ENCODE measurements at regions not wholly inside any gene's neighbourhood (a gene's known extent, or its start where the extent isn't known, plus 50 kb on each side); places are given as distances from the start of the nearest gene placed in this dataset.

DNA sequence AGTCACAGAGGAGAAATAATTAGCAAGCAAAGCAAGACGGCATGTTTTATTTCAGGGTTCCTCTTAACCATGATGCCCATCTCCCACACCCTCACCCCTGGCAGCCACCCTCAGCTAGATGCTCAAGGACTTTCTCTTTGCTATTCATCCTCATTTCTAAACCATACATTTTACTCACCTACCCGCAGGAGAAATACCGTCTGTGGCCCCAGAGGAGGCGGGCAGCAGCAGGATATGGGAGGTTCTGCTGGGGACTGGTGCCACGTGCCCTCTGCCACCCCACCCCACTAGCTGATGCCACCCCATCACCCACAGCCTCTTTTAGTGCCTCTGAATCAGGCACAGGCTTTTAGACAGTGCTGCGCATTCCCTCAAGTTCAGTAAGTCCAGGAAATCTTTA, 168.7 kb upstream of the ITGB1 start:
- DNase-seq = no peak

- no peak for DNase-seq
These were observed 167.8 kb upstream of the ITGB1 start for GRCh38 chr10:33125522-33126517.

DNA sequence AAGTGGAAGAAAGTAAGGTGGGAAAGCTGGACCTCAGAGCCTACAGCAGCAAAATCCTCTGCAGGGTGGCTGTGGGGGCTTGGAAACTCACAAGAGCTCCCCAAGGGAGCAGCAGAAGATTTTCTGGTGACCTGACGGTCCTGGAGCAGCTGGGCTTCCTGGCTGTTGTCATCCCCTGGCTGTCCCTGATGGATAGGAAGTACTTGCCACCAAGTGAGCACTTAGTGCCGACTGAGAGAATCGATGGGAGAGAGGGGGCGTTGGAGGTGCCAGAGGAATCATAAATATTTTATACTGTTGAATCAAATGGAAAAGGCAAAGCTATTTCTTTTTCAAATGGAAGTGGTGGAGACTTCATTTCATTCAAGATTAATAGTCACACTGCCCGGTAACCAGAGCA, 167.1 kb upstream of the ITGB1 start:
- DNase-seq = no peak

DNA sequence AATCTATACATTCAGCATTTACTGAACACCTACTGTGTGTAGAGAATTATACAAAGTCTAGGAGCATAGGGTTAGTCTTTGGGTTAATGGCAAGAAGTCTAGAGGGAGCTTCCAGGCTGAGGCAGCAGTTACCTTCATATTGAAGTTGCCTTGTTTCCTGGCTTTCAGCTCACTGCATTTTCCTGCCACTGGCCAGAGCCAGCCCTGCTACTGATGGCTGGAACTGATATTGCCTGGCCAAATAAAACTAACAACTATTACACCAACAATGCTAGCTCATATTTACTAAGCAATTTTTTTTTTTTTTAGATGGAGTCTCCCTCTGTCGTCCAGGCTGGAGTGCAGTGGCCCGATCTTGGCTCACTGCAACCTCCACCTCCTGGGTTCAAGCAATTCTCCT, 165.7 kb upstream of the ITGB1 start:
- no peak for DNase-seq

GRCh38 chr10:33122014-33122809, 164.2 kb upstream of the ITGB1 start:
- DNase-seq = no peak

DNA sequence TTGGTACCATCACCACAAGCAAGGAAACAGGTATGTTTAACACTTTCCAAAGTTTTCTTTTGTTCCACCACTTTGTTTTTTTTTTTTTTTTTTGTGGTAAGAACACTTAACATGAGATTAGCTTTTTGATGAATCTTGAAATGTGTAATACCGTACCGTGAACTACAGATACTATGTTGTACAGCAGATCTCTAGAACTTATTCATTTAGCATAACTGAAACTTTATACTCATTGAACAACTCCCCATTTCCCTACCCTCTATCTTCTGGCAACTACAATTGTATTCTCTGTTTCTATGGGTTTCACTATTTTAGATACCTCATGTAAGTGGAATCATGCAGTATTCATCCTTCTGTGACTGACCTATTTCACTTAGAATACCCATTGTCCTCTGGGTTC, 162.7 kb upstream of the ITGB1 start:
- no peak for DNase-seq

- no peak for DNase-seq
These were observed 162.2 kb upstream of the ITGB1 start for GRCh38 chr10:33120275-33120674.

DNA sequence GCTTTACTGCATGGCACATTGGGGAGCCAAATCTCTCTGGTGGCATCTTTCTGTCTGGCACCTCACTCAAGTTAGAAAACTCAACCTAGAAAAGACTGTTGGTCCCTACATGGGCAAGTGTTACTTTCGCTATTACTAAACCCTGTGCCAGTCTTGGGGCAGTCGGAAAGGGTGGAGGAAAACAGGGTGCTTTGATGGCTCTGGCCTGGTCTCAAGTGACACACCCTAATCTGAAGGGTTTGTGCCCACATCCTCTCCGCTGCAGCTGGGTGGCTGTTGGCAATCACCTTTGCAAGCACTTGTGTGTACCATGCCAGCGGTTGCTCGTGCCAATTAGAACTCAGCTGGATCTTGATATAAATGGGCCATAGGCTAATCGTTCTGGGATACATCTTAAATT, 159.8 kb upstream of the ITGB1 start:
- no peak for DNase-seq

GRCh38 chr10:33117230-33117629, 159.2 kb upstream of the ITGB1 start:
- DNase-seq = no peak

DNA sequence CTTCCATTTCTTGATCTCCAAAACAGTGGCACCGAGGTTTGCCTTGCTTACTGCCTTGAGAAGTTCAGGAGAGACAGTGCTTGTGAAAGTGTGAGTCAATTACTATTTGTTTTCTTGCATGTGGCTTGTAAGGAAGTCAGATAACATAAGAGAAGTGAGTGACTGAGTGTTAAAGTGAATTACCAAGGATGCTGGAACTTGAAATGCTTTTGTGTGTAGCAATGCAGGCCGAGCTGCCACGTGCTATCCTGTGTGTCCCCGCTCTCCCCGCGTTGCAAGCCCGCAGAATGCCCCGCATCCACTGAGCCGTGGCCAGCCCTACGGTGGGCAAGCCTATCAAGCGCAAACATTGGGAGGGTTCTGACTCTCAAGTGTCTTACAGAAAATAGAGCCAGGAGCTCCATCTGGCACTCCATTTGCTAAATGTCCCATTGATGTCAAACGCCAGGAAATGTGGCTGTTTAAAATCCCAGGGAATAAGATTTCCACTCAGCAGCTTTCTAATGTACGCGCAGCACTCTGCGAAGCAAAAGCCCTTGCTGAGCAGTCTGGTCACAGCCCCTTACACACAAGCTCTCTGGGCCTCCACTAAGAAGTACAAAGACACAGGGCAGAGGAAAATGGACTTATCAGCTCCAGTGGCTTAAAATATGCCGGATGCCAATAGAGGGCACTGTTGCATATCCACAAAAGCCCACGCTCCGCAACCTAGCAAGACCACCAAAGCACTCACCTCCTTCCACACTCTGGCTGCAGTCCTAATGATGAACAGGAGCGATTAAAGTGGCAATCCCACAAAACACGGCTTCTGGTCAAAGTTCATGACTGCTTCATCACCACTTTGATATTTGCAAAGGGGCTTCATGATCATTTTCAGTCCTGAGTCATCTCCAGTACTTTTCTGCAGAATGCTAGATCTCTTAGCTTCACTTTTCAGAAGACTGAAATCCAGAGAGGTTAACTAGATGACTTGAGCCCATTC, 158.0 kb upstream of the ITGB1 start:
- DNase-seq = no peak

DNA sequence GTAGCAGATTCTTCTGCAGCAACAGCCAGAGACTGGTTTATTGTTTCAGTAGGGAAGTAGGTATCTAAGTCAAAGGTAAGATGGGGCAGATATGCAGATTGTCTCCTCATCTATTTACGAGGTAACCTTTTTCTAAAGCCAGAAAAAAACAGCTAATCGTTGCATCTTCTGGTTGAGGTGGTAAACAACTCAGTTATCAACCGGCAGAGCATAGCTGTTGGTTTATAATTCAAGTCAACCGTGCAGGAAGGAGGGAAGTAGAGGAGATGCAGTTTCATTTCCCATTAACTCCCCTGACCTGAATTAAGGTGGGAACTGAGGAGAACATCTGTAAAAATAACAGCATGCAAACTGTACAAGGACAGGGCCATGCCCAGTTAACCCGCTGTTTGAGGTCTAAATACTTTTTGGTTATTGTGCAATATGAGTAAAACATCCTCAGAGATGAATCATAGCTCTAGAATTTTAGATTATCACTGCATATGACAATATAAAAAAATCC, 156.5 kb upstream of the ITGB1 start:
- DNase-seq = no peak

DNA sequence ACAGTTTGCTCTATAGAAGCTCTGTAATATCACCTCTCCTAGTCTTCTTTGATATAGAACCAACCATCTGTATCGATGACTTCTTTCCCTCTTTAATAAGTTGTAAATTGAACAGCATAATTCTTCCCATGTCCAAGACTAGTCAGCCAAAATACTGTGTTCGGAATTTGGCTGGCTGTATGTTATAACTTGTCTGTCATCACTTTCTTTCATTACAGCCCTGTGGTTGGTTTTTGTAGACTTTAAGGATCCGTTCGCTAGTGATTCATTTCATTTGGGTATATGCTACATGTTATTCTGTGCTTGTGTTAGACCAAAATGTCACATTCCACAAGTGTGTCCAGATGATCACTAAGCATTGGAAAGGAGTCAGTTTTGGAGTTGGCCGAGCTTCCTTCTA, 155.4 kb upstream of the ITGB1 start:
- no peak for DNase-seq

DNA sequence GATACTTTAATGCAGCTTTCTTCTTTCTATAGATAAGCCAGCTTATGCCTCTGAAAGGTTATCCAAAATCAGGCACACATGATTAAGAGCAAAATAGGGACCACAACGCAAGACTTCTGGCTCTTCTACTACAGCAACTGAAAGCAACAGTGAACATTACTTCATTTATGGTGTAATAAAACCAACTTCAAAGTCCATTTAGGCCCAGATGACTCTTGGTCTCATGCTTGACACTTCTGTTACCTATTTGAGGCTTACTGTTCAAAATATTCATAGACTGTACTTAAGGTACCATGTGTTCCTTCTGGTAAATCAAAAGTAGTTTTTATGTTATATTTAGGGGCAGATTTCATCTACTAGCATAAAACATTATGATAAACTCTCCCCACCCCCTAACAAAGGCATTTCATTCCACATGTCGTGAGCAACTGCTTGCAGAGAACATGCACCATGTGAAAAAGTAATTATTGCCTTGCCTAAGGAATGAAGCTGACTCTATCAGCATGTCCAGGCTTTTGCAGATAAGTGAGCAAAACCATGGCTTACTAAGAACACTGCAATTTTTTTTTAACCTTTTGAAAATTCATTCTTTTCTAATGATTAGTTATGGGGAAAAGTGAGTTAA, 154.9 kb upstream of the ITGB1 start:
- DNase-seq = no peak

DNA sequence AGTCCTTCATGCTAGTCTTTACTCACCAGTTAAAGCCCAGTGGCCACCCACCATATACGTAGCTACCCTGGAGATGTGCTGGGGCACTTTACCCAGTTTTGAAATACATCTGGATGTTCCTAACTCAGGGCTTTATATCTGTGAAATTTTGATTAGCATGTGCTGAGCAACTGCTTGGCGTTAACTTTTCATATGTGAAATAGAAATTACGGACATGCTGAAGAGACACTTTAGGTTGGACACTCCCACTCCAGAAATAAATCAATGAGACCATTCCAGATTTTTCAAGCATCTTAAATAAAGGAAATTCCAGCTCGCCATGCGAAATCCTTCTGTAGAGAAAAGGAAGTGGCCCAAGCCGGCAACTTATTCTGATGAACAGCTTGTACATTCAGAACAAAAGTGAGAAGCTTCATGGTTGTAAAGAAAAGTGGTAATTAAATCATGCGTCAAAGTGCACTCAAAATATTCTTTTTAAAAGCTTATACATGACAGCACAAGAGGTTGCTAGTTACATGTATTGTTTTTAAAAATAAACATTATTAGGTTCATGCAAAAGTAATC, 153.5 kb upstream of the ITGB1 start:
- DNase-seq = no peak

DNA sequence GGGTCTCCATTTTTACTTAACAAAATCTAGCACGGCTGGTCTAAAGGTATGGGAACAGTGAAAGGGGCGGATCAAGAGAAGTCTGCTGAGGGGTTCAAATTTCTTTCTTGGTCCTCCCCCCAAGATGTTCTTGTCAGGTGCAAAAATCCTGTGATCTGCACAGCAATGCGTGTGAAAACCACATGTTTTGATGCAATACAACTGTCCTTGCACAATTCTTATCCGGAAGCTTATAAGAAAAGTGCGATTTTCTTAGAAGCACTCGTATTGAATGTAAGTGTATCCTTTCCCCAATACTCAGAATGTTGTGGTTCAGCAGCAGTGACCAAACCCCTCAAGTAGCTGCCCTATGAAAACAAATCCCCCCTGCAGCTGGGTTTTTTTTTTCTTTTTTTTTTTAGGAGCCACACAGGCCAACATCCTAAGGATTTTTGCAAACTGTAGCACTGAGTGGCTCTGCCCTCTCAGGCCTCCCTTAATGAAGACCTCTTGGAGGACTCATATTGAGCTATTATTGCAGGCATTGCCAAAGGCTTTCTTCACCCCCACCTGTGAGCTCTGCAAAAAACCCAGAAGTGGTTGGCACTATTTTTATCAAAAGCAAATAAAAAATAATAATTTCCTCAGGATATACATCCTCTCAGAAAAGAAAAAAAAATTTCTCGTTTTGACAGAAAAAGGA, 151.9 kb upstream of the ITGB1 start:
- DNase-seq = no peak

DNA sequence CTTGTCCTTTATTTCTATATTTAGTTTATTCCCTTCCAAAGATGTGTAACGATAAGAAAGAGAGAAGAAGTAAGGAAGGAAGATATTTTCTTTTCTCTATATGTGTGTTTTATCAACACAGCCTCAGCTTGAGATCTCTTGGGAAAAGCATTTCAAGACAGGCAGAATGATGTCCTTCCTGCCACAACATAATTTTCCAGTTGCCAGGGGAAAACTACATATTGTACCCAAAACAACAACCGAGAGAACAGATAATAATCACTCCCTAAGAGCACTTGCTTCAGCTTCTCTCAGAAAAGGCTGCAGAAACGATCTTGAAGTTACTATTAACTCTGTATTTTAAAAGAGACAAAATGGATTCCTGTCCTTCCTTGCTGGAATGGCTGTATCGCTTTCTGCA, 151.4 kb upstream of the ITGB1 start:
- no peak for DNase-seq

DNA sequence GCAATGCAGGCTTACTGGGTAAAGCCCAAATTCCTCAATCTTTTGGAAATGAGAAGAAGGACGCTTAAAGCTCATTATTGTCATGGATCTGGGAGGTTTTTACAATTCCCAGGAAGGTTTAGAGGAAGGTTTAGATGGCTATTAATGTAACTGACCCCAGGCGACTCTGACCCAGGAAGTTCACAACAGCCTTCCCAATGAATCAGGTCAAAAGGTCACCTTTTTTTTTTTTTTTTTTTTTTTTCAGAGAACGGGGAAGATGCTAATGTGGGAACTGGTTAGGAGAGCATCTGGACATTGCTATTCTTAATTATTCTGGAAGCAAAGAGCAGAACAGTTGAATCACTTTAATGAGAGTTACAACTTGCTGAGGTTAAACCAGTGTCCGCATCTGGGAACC, 149.9 kb upstream of the ITGB1 start:
- DNase-seq = no peak

- no peak for DNase-seq
These were observed 148.7 kb upstream of the ITGB1 start for GRCh38 chr10:33106767-33107166.

DNA sequence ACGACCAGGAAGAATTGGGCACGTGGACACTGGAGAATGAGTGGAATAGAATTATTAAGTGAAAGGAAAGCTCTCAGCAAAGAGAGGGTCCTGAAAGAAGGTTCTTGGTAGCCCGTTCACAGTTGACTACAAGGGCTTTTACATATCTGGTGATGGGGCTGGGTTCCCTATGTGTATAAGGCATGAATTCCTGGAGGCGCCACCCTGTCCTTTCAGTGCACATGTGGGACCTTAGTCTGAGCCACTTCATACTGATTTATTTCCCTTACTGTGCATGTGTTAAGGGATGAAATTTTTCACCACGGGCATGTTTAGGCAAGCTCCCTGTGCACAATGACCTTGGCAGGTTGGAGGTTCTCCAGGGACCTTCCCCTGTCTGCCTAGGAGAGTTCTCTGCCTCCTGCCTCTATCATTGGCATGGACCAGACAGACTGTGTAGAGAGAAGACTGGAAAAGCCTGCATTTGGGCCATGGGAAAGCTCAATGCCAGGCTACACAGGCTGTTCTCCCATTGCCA, 145.9 kb upstream of the ITGB1 start:
- no peak for DNase-seq

GRCh38 chr10:33102071-33102470, 144.0 kb upstream of the ITGB1 start:
- no peak for DNase-seq

- DNase-seq = no peak
These were observed 143.4 kb upstream of the ITGB1 start for GRCh38 chr10:33101392-33101787.
